ENCODE measurements at regions not wholly inside any gene's neighbourhood (a gene's known extent, or its start where the extent isn't known, plus 50 kb on each side); places are given as distances from the start of the nearest gene placed in this dataset.

GRCh38 chr9:14031810-14032209 is 282.1 kb downstream of the NFIB start:
- Histone ChIP-seq H3K9me3 (no peaks in the 10 kb centered on the region), H3K4me3 (no peak overlapping the region), H3K4me1 (peaks cover 2 to 43% (median 23%) of the 10 kb centered on the region in 4 donors), H3K27ac (peak overlapping the region in 3 of 4 donors; percentile 80 to 84 (median 82)), H3K27me3 (no peaks in the 10 kb centered on the region), H3K36me3 (no peaks in the 10 kb centered on the region)
- intact Hi-C loops (cut with DNase I): loop anchor here (2.0 to 10.0 kb wide), 2 partner anchors 291 to 597 kb away; no protein-coding TSS in a partner anchor
- WGBS, 2 donors: 87 to 96% methylated on average over 3 of the region's 3 CpGs
- no peak for TF ChIP-seq CTCF (IDR thresholded peaks at IDR 0.05)
- TF ChIP-seq EP300 (IDR thresholded peaks at IDR 0.05): no peak
- DNase-seq: no peak

- H3K4me3 ChIP-seq: peak overlapping the region in 3 of 4 donors; percentile 9 to 40 (median 30)
Measured at GRCh38 chr9:14031060-14031414, 282.9 kb downstream of the NFIB start.

GRCh38 chr9:14030375-14031059 is 283.4 kb downstream of the NFIB start:
- DNase-seq: no peak
- H3K36me3 ChIP-seq: no peaks in the 10 kb centered on the region
- H3K4me1 ChIP-seq: peaks cover 2 to 43% (median 23%) of the 10 kb centered on the region in 4 donors
- TF ChIP-seq POLR2A (IDR thresholded peaks at IDR 0.05): no peak
- TF ChIP-seq POLR2AphosphoS5 (IDR thresholded peaks at IDR 0.05): peak in 3 of 4 donors; percentile 38 to 62 (median 45)
- TF ChIP-seq EP300 (IDR thresholded peaks at IDR 0.05): peak in 1 of 4 donors; percentile 58
- TF ChIP-seq CTCF (IDR thresholded peaks at IDR 0.05): no peak
- peak overlapping the region; percentile 79 to 84 (median 81) for H3K27ac ChIP-seq
- intact Hi-C loops (cut with DNase I): loop anchor here (2.0 to 10.0 kb wide), 2 partner anchors 292 to 596 kb away; no protein-coding TSS in a partner anchor
- whole genome bisulfite sequencing, 2 donors: 10 to 40% methylated on average over 7 of the region's 7 CpGs
- no peaks in the 10 kb centered on the region for H3K9me3 ChIP-seq
- H3K27me3 ChIP-seq: no peaks in the 10 kb centered on the region
- H3K4me3 ChIP-seq: peak overlapping the region in 3 of 4 donors; percentile 14 to 40 (median 30)

More at GRCh38 chr9:14031060-14031414, 282.9 kb downstream of the NFIB start:
- intact Hi-C loops (cut with DNase I): loop anchor here (2.0 to 10.0 kb wide), 2 partner anchors 292 to 596 kb away; no protein-coding TSS in a partner anchor
- DNase-seq: peak; percentile 68
- no peaks in the 10 kb centered on the region for H3K27me3 ChIP-seq
- TF ChIP-seq CTCF (IDR thresholded peaks at IDR 0.05): peak in 1 of 4 experiments; percentile 35
- TF ChIP-seq POLR2AphosphoS5 (IDR thresholded peaks at IDR 0.05): peak in 2 of 4 donors; percentile 7 to 10
- no peak for TF ChIP-seq POLR2A (IDR thresholded peaks at IDR 0.05)
- TF ChIP-seq EP300 (IDR thresholded peaks at IDR 0.05): no peak
- WGBS, 2 donors: 69 to 85% methylated on average over 7 of the region's 7 CpGs
- H3K4me1 ChIP-seq: peaks cover 2 to 43% (median 23%) of the 10 kb centered on the region in 4 donors
- H3K27ac ChIP-seq: peak overlapping the region; percentile 79 to 84 (median 81)
- no peaks in the 10 kb centered on the region for H3K9me3 ChIP-seq
- H3K36me3 ChIP-seq: no peaks in the 10 kb centered on the region

- DNase-seq: no peak
- H3K27me3 ChIP-seq: no peaks in the 10 kb centered on the region
- no peaks in the 10 kb centered on the region for H3K9me3 ChIP-seq
- WGBS, 2 donors: 56 to 66% methylated on average over 11 of the region's 11 CpGs
- H3K27ac ChIP-seq: peak overlapping the region; percentile 79 to 84 (median 81)
- H3K36me3 ChIP-seq: no peaks in the 10 kb centered on the region
- no peak for TF ChIP-seq POLR2AphosphoS5 (IDR thresholded peaks at IDR 0.05)
- no peak for TF ChIP-seq CTCF (IDR thresholded peaks at IDR 0.05)
- no peak for TF ChIP-seq POLR2A (IDR thresholded peaks at IDR 0.05)
- TF ChIP-seq EP300 (IDR thresholded peaks at IDR 0.05): no peak
- intact Hi-C loops (cut with DNase I): loop anchor here (2.0 to 10.0 kb wide), 2 partner anchors 293 to 595 kb away; no protein-coding TSS in a partner anchor
- H3K4me3 ChIP-seq: peak overlapping the region in 3 of 4 donors; percentile 14 to 40 (median 30)
- H3K4me1 ChIP-seq: peaks cover 2 to 43% (median 23%) of the 10 kb centered on the region in 4 donors
Measured at GRCh38 chr9:14029806-14030374, 284.1 kb downstream of the NFIB start.

All from sigmoid colon (tissue), 6 donors.